GM21526 (cell line): ENCODE measurements at regions not wholly inside any gene's neighbourhood (a gene's known extent, or its start where the extent isn't known, plus 50 kb on each side); places are given as distances from the start of the nearest gene placed in this dataset.
"Not testable (repeated sequence)": the region's sequence is repeated elsewhere in the genome, so short reads cannot be mapped to it uniquely, and the experiment has no call there.

Source experiments
- ATAC-seq: cut with Tn5 transposase; IDR thresholded peaks from one replicate; pipeline ENCODE4 v1.9.1; 2021; ENCODE audit warnings: moderate library complexity; ENCODE audit not compliant: unreplicated experiment, low FRiP score

GRCh38 chr5:100079163-100079562, 456.0 kb upstream of the FAM174A start:
- not testable (repeated sequence) for ATAC-seq

GRCh38 chr5:100066020-100066419, 469.2 kb upstream of the FAM174A start:
- ATAC-seq: not testable (repeated sequence)

- ATAC-seq: no peak
These were observed 491.7 kb upstream of the FAM174A start for GRCh38 chr5:100043475-100043874.

- ATAC-seq: no peak
These were observed 508.6 kb upstream of the FAM174A start for GRCh38 chr5:100026606-100027005.

- ATAC-seq: no peak
These were observed 511.6 kb upstream of the FAM174A start for GRCh38 chr5:100023536-100023935.

GRCh38 chr5:100017520-100018262, 517.5 kb upstream of the FAM174A start:
- no peak for ATAC-seq

- not testable (repeated sequence) for ATAC-seq
These were observed 521.9 kb upstream of the FAM174A start for GRCh38 chr5:100013305-100013704.

GRCh38 chr5:100011160-100011559, 524.0 kb upstream of the FAM174A start:
- ATAC-seq: not testable (repeated sequence)

GRCh38 chr5:100004969-100005368, 530.2 kb upstream of the FAM174A start:
- ATAC-seq: no peak

- no peak for ATAC-seq
These were observed 536.9 kb upstream of the FAM174A start for GRCh38 chr5:99998319-99998718.

GRCh38 chr5:99995407-99995806, 539.8 kb upstream of the FAM174A start:
- no peak for ATAC-seq

- ATAC-seq: no peak
These were observed 561.4 kb upstream of the FAM174A start for GRCh38 chr5:99973779-99974178.

GRCh38 chr5:99955962-99956361, 579.2 kb upstream of the FAM174A start:
- ATAC-seq: no peak

GRCh38 chr5:99955006-99955405, 580.2 kb upstream of the FAM174A start:
- ATAC-seq: no peak

GRCh38 chr5:99949969-99950524, 585.1 kb upstream of the FAM174A start:
- ATAC-seq: no peak

- ATAC-seq: no peak
These were observed 585.8 kb upstream of the FAM174A start for GRCh38 chr5:99949361-99949760.

GRCh38 chr5:99948850-99949249, 586.3 kb upstream of the FAM174A start:
- no peak for ATAC-seq

- no peak for ATAC-seq
These were observed 589.4 kb upstream of the FAM174A start for GRCh38 chr5:99945478-99946442.

GRCh38 chr5:99940540-99940939, 594.6 kb upstream of the FAM174A start:
- no peak for ATAC-seq

- ATAC-seq: no peak
These were observed 598.3 kb upstream of the FAM174A start for GRCh38 chr5:99936911-99937310.

- no peak for ATAC-seq
These were observed 605.4 kb upstream of the FAM174A start for GRCh38 chr5:99929806-99930135.
